HepG2 (cell line): ENCODE measurements at regions not wholly inside any gene's neighbourhood (a gene's known extent, or its start where the extent isn't known, plus 50 kb on each side); places are given as distances from the start of the nearest gene placed in this dataset.

Experiments
- ATAC-seq: fragments of 200-7000 bp; cut with Tn5 transposase; 3 replicates; pipeline ENCODE4 v1.9.1; 2020; ENCODE audit warnings: mild to moderate bottlenecking, moderate library complexity
- BruUV-seq: library from RNA; stranded (reverse); fragments of 400-500 nt; replicated peaks from 2 replicates; lab custom pipeline; 2021; lab: Mats Ljungman, UMichigan
- CTCF ChIA-PET: fragments of 300-600 bp; formaldehyde crosslinking; extraction: SDS; loops from one replicate; lab custom pipeline; 2021; ENCODE audit warnings: low total read pairs, inconsistent platforms, low intra/inter-chr PET ratio; lab: Yijun Ruan, JAX
- POLR2A ChIA-PET: fragments of 350-600 bp; sonication (Branson Sonifier 250); formaldehyde crosslinking; loops from one replicate; lab custom pipeline; 2020; ENCODE audit warnings: antibody characterized with exemption, inconsistent platforms; lab: Yijun Ruan, JAX
- DNase-seq: peaks from one replicate; pipeline ENCODE4 v3.0.0-alpha.2; 2015; ENCODE audit warnings: low spot score
- FAIRE-seq: peaks from 3 replicates; lab custom pipeline; 2011; peaks lifted over from hg19 to GRCh38; lab: Jason Lieb, UNC
- H2AFZ ChIP-seq: one replicate; pipeline ENCODE4 v1.6.1; 2011; ENCODE audit warnings: low read length, inconsistent platforms
- H3K27ac ChIP-seq: fragments of 300-600 bp; 3 replicates; pipeline ENCODE4 v1.8.0; 2011; ENCODE audit warnings: mixed run types, mild to moderate bottlenecking, mixed read lengths, low read length, inconsistent platforms; ENCODE audit not compliant: insufficient read depth; ENCODE audit errors: extremely low read length
- H3K27me3 ChIP-seq, 2 experiments: fragments of 200-600 bp in 1 of 2; 2 replicates in 1 of 2; 3 replicates in 1 of 2; pipeline versions ENCODE4 v1.6.0 to v1.8.0; 2011; ENCODE audit warnings: low read length in 2 of 2, mild to moderate bottlenecking in 2 of 2, moderate library complexity in 2 of 2, inconsistent platforms in 1 of 2; ENCODE audit not compliant: insufficient read depth in 2 of 2, control insufficient read depth in 1 of 2
- H3K36me3 ChIP-seq, 2 experiments: fragments of 200-600 bp in 1 of 2; replicated peaks in 1 of 2; 2 replicates in 1 of 2; 3 replicates in 1 of 2; pipeline versions ENCODE4 v1.5.1 to v1.8.0; 2011; ENCODE audit warnings: low read length in 2 of 2, inconsistent platforms in 1 of 2; ENCODE audit not compliant: insufficient read depth in 2 of 2, control insufficient read depth in 1 of 2
- H3K4me1 ChIP-seq: 2 replicates; pipeline ENCODE4 v1.5.1; 2012; ENCODE audit warnings: low read length, inconsistent platforms; ENCODE audit not compliant: insufficient read depth
- H3K4me2 ChIP-seq: 2 replicates; pipeline ENCODE4 v1.6.0; 2011; ENCODE audit warnings: low read depth, low read length, inconsistent platforms
- H3K4me3 ChIP-seq, 3 experiments: fragments of 200-600 bp in 1 of 3; sonication (generic), shearing (Covaris generic) in 1 of 3; replicated peaks in 1 of 3; 2 replicates each; pipeline ENCODE4 v1.5.1; 2011 to 2016; ENCODE audit warnings: low read length in 3 of 3, inconsistent platforms in 2 of 3, low read depth in 2 of 3, mild to moderate bottlenecking in 2 of 3, control low read depth in 1 of 3, mixed read lengths in 1 of 3; ENCODE audit not compliant: insufficient read depth in 1 of 3
- H3K79me2 ChIP-seq: one replicate; pipeline ENCODE4 v1.6.1; 2011; ENCODE audit warnings: low read length, inconsistent platforms; ENCODE audit not compliant: insufficient read depth
- H3K9ac ChIP-seq: 2 replicates; pipeline ENCODE4 v1.6.0; 2011; ENCODE audit warnings: mild to moderate bottlenecking, low read depth, low read length, inconsistent platforms; ENCODE audit not compliant: insufficient read depth
- H3K9me3 ChIP-seq: 2 replicates; pipeline ENCODE4 v1.5.1; 2012; ENCODE audit warnings: mild to moderate bottlenecking, low read length
- H4K20me1 ChIP-seq: 2 replicates; pipeline ENCODE4 v1.6.0; 2011; ENCODE audit warnings: inconsistent platforms, mild to moderate bottlenecking, low read length, moderate library complexity; ENCODE audit not compliant: insufficient read depth
- CEBPB ChIP-seq: IDR thresholded peaks from 2 replicates; pipeline ENCODE4 v1.6.1; 2011; ENCODE audit warnings: low read depth, low read length, improper control_type of control experiment, borderline replicate concordance
- CEBPZ ChIP-seq: IDR thresholded peaks from 2 replicates; pipeline ENCODE4 v1.6.1; 2012; ENCODE audit warnings: low read length, improper control_type of control experiment
- DBP ChIP-seq: sonication (generic); formaldehyde crosslinking; IDR thresholded peaks from 2 replicates; pipeline ENCODE4 v1.4.0; 2020; ENCODE audit warnings: missing genetic modification reagents; ENCODE audit errors: not compliant biosample characterization
- KAT8 ChIP-seq: IDR thresholded peaks from 2 replicates; pipeline ENCODE4 v1.6.1; 2016; ENCODE audit warnings: missing genetic modification reagents, missing compliant biosample characterization
- NFYB ChIP-seq: sonication (generic); formaldehyde crosslinking; IDR thresholded peaks from 2 replicates; pipeline ENCODE4 v1.4.0; 2020; ENCODE audit warnings: missing genetic modification reagents
- PHF8 ChIP-seq: sonication (generic); formaldehyde crosslinking; IDR thresholded peaks from 2 replicates; pipeline ENCODE4 v1.5.0; 2020; ENCODE audit warnings: missing genetic modification reagents
- ZNF138 ChIP-seq: sonication (generic); formaldehyde crosslinking; IDR thresholded peaks from 2 replicates; pipeline ENCODE4 v1.5.0; 2020; ENCODE audit warnings: mild to moderate bottlenecking, low read depth, missing genetic modification reagents
- WGBS: methylation state at CpG from one replicate; pipeline ENCODE4 v1.1.6; 2017; ENCODE audit warnings: low lambda C conversion rate; 5-methylcytosine and 5-hydroxymethylcytosine counted together
- in situ Hi-C: cut with HindIII; loops from 2 replicates; pipeline ENCODE4 v1.10.0; 2017; ENCODE audit warnings: low pct_unique_long_range_greater_than_20kb; ENCODE audit not compliant: extremely low pct_ligation_motif_present
- intact Hi-C: fragments of 100-400 bp; cut with micrococcal nuclease; formaldehyde crosslinking; loops from one replicate; pipeline ENCODE4 v1.10.0; 2022; ENCODE audit not compliant: unreplicated experiment

- FAIRE-seq, result no peak
- H3K27me3 ChIP-seq, result no peaks in the 10 kb centered on the region
- BruUV-seq, result no TSS peak
- no peaks in the 10 kb centered on the region for H4K20me1 ChIP-seq
- H3K4me2 ChIP-seq, result no peak overlapping the region
- no peak overlapping the region for H3K4me3 ChIP-seq
- no peak overlapping the region for H3K27ac ChIP-seq
- in situ Hi-C loops, result no loop called here
- no peak for DNase-seq
- H3K9me3 ChIP-seq, result no peaks in the 10 kb centered on the region
- H3K36me3 ChIP-seq, result no peaks in the 10 kb centered on the region
- no peak for TF ChIP-seq KAT8 (CRISPR knock-in tag)
- no peak for TF ChIP-seq NFYB (CRISPR knock-in tag)
- TF ChIP-seq CEBPZ, result no peak
- TF ChIP-seq CEBPB, result peak; percentile 71
- TF ChIP-seq PHF8 (CRISPR knock-in tag), result no peak
- no peak for TF ChIP-seq ZNF138 (CRISPR knock-in tag)
- TF ChIP-seq DBP (CRISPR knock-in tag), result no peak
- TF ChIP-seq, all 625 proteins: peak for 1
- CTCF ChIA-PET, result no interaction called here
- intact Hi-C loops, result no loop called here
- no peak for ATAC-seq
- Histone ChIP-seq H3K9ac (no peak overlapping the region), H3K79me2 (no peaks in the 10 kb centered on the region), H2AFZ (no peak overlapping the region), H3K4me1 (no peaks in the 10 kb centered on the region)
- WGBS, result 42% methylated on average over 2 of the region's 2 CpGs
- POLR2A ChIA-PET, result no interaction called here
Observed at GRCh38 chr1:208456487-208456886, 212.3 kb upstream of the PLXNA2 start.
